Peyer's patch (tissue), 4 donors: ENCODE measurements at regions not wholly inside any gene's neighbourhood (a gene's known extent, or its start where the extent isn't known, plus 50 kb on each side); places are given as distances from the start of the nearest gene placed in this dataset.

Experiments used
- DNase-seq, 3 donors: peaks; one replicate each; pipeline ENCODE4 v3.0.0-alpha.2; 2017 to 2019
- H3K27ac ChIP-seq, 4 donors: fragments of 200-600 bp; sonication (generic); one replicate each; pipeline ENCODE4 v1.5.1; 2016 to 2019
- H3K27me3 ChIP-seq, 2 donors: fragments of 200-600 bp; sonication (generic); one replicate each; pipeline ENCODE4 v1.5.1; 2019
- H3K36me3 ChIP-seq, 3 donors: fragments of 200-600 bp; sonication (generic); one replicate each; pipeline ENCODE4 v1.5.1; 2016 to 2019
- H3K4me1 ChIP-seq, 4 donors: fragments of 200-600 bp; sonication (generic); one replicate each; pipeline ENCODE4 v1.5.1; 2016 to 2019
- H3K4me3 ChIP-seq, 4 donors: fragments of 200-600 bp; sonication (generic); 1 replicate in 3 of 4; 2 replicates in 1 of 4; pipeline ENCODE4 v1.5.1; 2016 to 2019; ENCODE audit warnings: mild to moderate bottlenecking in 1 of 4
- H3K9me3 ChIP-seq, 4 donors: fragments of 200-600 bp; sonication (generic); one replicate each; pipeline ENCODE4 v1.5.1; 2016 to 2019; ENCODE audit warnings: mild to moderate bottlenecking in 1 of 4
- CTCF ChIP-seq, 6 experiments: fragments of 450-650 bp in 4 of 6; fragments of 200-600 bp in 2 of 6; sonication (generic) in 1 of 6; IDR thresholded peaks; one replicate each; pipeline ENCODE4 v1.5.1; 2017 to 2019; ENCODE audit warnings: antibody characterized with exemption in 6 of 6, mild to moderate bottlenecking in 3 of 6, moderate library complexity in 1 of 6
- POLR2A ChIP-seq, 2 donors: fragments of 450-650 bp; IDR thresholded peaks; one replicate each; pipeline ENCODE4 v1.5.1; 2017; ENCODE audit warnings: antibody characterized with exemption in 2 of 2, mild to moderate bottlenecking in 2 of 2, moderate library complexity in 2 of 2

GRCh38 chr14:54300881-54301280, 95.9 kb upstream of the CDKN3 start:
- DNase-seq = no peak
- Histone ChIP-seq H3K9me3 (no peaks in the 10 kb centered on the region), H3K27ac (no peak overlapping the region)

GRCh38 chr14:54301359-54301758, 95.4 kb upstream of the CDKN3 start:
- Histone ChIP-seq H3K4me1 (no peaks in the 10 kb centered on the region), H3K36me3 (no peaks in the 10 kb centered on the region), H3K9me3 (no peaks in the 10 kb centered on the region), H3K27ac (no peak overlapping the region), H3K4me3 (no peak overlapping the region), H3K27me3 (no peaks in the 10 kb centered on the region)
- no peak for DNase-seq
- TF ChIP-seq POLR2A (IDR thresholded peaks at IDR 0.05) = no peak
- no peak for TF ChIP-seq CTCF (IDR thresholded peaks at IDR 0.05)

More at GRCh38 chr14:54300881-54301280, 95.9 kb upstream of the CDKN3 start:
- no peak for TF ChIP-seq POLR2A (IDR thresholded peaks at IDR 0.05)
- TF ChIP-seq CTCF (IDR thresholded peaks at IDR 0.05) = no peak
- Histone ChIP-seq H3K36me3 (no peaks in the 10 kb centered on the region), H3K27me3 (no peaks in the 10 kb centered on the region), H3K4me3 (no peak overlapping the region), H3K4me1 (no peaks in the 10 kb centered on the region)

- Histone ChIP-seq H3K4me1 (no peaks in the 10 kb centered on the region), H3K36me3 (no peaks in the 10 kb centered on the region), H3K27me3 (no peaks in the 10 kb centered on the region), H3K4me3 (no peak overlapping the region), H3K27ac (no peak overlapping the region), H3K9me3 (no peaks in the 10 kb centered on the region)
- DNase-seq = no peak
- TF ChIP-seq POLR2A (IDR thresholded peaks at IDR 0.05) = no peak
- TF ChIP-seq CTCF (IDR thresholded peaks at IDR 0.05) = no peak
Observed at GRCh38 chr14:54306806-54307205, 90.0 kb upstream of the CDKN3 start.

GRCh38 chr14:54309615-54310014, 87.2 kb upstream of the CDKN3 start:
- no peak overlapping the region for H3K4me3 ChIP-seq
- TF ChIP-seq POLR2A (IDR thresholded peaks at IDR 0.05) (no peak), CTCF (IDR thresholded peaks at IDR 0.05) (no peak)
- no peak for DNase-seq

GRCh38 chr14:54310151-54310850, 86.5 kb upstream of the CDKN3 start:
- no peaks in the 10 kb centered on the region for H3K36me3 ChIP-seq
- no peaks in the 10 kb centered on the region for H3K27me3 ChIP-seq
- H3K9me3 ChIP-seq = no peaks in the 10 kb centered on the region
- TF ChIP-seq CTCF (IDR thresholded peaks at IDR 0.05) (no peak), POLR2A (IDR thresholded peaks at IDR 0.05) (no peak)
- no peak overlapping the region for H3K4me3 ChIP-seq
- no peak overlapping the region for H3K27ac ChIP-seq
- DNase-seq = no peak
- H3K4me1 ChIP-seq = no peaks in the 10 kb centered on the region

More at GRCh38 chr14:54309615-54310014, 87.2 kb upstream of the CDKN3 start:
- Histone ChIP-seq H3K9me3 (no peaks in the 10 kb centered on the region), H3K36me3 (no peaks in the 10 kb centered on the region), H3K27me3 (no peaks in the 10 kb centered on the region), H3K4me1 (no peaks in the 10 kb centered on the region), H3K27ac (no peak overlapping the region)

GRCh38 chr14:54310851-54311228, 86.0 kb upstream of the CDKN3 start:
- no peaks in the 10 kb centered on the region for H3K36me3 ChIP-seq
- no peak for DNase-seq
- no peak for TF ChIP-seq CTCF (IDR thresholded peaks at IDR 0.05)
- no peak for TF ChIP-seq POLR2A (IDR thresholded peaks at IDR 0.05)
- no peaks in the 10 kb centered on the region for H3K9me3 ChIP-seq
- no peak overlapping the region for H3K27ac ChIP-seq
- no peaks in the 10 kb centered on the region for H3K4me1 ChIP-seq
- no peak overlapping the region for H3K4me3 ChIP-seq
- H3K27me3 ChIP-seq = no peaks in the 10 kb centered on the region
